NCI-H2227 (cell line): ENCODE measurements at regions not wholly inside any gene's neighbourhood (a gene's known extent, or its start where the extent isn't known, plus 50 kb on each side); places are given as distances from the start of the nearest gene placed in this dataset.
A peak's percentile ranks its signal among the peaks of the same experiment; 100 is the strongest.

ENCODE experiments used
- DNase-seq: peaks from one replicate; lab custom pipeline; 2025; ENCODE audit not compliant: unreplicated experiment; lab: John Stamatoyannopoulos, UW

GRCh38 chr12:4030929-4031702 is 157.9 kb upstream of the PARP11 start:
- DNase-seq: peak; percentile 67

- no peak for DNase-seq
Measured at GRCh38 chr12:4027412-4027811, 154.2 kb upstream of the PARP11 start.

- no peak for DNase-seq
Measured at GRCh38 chr12:4026517-4026916, 153.3 kb upstream of the PARP11 start.

- no peak for DNase-seq
Measured at GRCh38 chr12:4026020-4026358, 152.8 kb upstream of the PARP11 start.

GRCh38 chr12:4025181-4026019 is 152.2 kb upstream of the PARP11 start:
- DNase-seq: no peak

GRCh38 chr12:4024701-4025100 is 151.5 kb upstream of the PARP11 start:
- no peak for DNase-seq

- DNase-seq: no peak
Measured at GRCh38 chr12:4015225-4016091, 142.3 kb upstream of the PARP11 start.

GRCh38 chr12:4014858-4015224 is 141.6 kb upstream of the PARP11 start:
- DNase-seq: no peak

- no peak for DNase-seq
Measured at GRCh38 chr12:4014444-4014843, 141.2 kb upstream of the PARP11 start.

GRCh38 chr12:4012977-4013968 is 140.1 kb upstream of the PARP11 start:
- DNase-seq: no peak

GRCh38 chr12:4012073-4012472 is 138.9 kb upstream of the PARP11 start:
- DNase-seq: no peak

GRCh38 chr12:4011597-4011996 is 138.4 kb upstream of the PARP11 start:
- no peak for DNase-seq

GRCh38 chr12:4009979-4010704 is 136.9 kb upstream of the PARP11 start:
- DNase-seq: no peak

- DNase-seq: no peak
Measured at GRCh38 chr12:4006743-4007142, 133.5 kb upstream of the PARP11 start.

- DNase-seq: no peak
Measured at GRCh38 chr12:4005851-4006430, 132.7 kb upstream of the PARP11 start.

- no peak for DNase-seq
Measured at GRCh38 chr12:4003576-4003975, 130.4 kb upstream of the PARP11 start.

GRCh38 chr12:4002601-4003000 is 129.4 kb upstream of the PARP11 start:
- no peak for DNase-seq

GRCh38 chr12:4001841-4002240 is 128.6 kb upstream of the PARP11 start:
- DNase-seq: no peak

GRCh38 chr12:4001031-4001430 is 127.8 kb upstream of the PARP11 start:
- no peak for DNase-seq
